Hematopoietic multipotent progenitor cell treated with erythropoietin and hydrocortisone succinate and interleukin-3 and kit ligand, for 15 days (in vitro differentiated cells): ENCODE measurements at regions not wholly inside any gene's neighbourhood (a gene's known extent, or its start where the extent isn't known, plus 50 kb on each side); places are given as distances from the start of the nearest gene placed in this dataset.

Experiments used
- DNase-seq: peaks from one replicate; pipeline ENCODE4 v3.0.0-alpha.2; 2015; ENCODE audit warnings: low spot score

DNA sequence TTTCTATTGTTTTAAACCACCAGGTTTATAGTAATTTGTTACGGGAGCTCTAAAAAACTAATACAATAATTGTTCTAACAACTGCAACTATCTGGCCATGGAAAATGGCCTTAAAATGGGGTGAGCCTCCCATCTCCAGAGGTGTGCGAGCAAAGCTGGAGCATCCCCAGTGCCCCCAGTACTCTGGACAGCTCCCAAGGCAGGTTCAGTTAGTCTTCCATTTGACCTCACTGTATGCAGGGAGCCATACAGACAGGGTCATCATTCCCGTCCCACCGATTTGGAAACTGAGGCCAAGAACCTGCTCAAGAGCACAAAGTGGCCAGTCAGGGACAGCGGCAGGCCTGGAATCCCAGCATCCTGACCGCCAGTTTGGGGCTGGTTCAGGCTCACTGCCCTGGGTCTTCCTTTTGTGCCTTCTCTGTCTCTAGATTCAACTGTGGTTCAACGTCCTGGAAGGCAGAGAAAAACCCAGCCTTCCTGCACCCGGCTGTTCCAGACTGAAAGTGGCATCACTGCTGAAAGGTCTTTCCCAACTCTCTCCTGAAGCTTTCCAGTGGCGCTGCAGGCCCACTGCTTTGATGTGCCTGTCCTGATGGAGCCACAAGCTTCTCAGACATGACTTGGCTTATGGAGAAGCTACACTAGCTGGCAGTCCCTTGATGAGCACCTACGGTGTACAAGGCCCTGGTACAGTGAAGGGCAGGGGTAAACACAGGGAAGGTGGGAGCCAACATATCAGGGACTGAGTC is 76.6 kb upstream of the LINGO1 start:
- DNase-seq, result no peak

DNA sequence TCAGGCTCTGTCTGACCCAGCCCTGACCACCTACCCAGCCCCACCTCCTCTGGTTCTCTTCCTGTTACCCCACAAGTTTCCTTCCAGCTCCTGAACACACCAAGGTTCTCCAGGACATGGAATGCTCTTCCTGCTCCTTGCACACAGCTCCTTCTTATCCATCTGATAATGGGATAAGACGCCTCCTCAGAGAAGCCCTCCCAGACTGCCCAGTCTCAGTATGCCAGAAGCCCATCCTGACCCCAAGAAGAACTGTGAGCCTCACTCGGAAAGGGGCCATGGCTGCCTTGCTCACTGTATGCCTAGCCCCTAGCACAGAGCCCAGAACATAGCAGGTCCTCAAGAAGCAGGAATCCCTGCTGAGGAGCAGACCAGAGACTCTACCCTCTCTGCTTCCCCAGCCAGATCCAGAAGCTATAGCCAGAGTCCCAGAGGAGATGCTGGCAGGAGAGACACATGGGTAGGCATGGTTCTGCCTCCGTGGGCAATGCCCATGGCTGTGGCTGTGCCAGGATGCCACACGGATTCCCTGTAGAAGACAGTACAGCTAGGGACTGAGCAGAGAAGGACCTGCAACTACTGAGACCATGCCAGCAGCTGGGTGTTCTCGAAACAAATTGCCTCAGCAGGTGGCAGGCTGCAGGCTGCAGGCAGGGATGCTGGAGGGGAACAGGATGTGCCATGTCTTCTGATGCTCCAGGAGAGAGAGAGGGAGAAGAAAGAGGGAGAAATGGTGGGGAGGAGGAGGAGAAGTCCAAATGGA is 74.0 kb upstream of the LINGO1 start:
- DNase-seq, result no peak

DNA sequence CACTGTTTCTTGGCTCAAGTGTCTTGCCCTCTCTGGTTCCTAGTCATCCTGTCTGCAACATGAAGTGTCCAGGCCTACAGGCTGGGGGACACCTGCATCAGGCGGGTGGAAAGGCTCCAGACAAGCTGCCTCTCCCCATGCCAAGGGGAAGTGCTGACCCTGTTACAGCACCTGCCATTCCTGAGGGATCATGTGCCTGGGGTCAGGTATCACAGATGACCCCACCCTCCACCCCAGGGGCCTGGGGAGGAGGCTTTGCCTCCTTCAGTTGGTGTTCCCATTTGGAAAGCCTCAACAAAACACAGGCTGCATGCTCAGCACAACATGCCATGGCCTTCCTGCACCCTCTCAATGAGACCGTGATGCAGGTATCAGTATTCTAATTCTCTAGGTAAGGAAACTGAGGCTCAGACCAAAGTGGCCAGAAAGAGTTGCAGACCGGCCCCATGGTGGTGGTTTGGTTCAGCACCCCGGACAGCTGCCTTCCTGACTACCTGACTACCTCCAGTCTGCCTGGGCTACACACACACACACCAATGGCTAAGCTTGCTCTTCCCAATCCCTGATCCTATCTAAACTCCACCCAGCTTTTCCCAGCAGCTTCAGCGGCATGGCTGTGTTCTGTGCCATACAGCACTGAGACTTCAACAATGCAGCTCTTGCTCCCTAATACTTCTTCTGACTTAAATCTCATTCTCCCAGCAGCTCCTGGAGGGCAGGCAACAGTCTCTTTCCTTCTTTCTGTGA is 69.7 kb upstream of the LINGO1 start:
- DNase-seq, result no peak

DNA sequence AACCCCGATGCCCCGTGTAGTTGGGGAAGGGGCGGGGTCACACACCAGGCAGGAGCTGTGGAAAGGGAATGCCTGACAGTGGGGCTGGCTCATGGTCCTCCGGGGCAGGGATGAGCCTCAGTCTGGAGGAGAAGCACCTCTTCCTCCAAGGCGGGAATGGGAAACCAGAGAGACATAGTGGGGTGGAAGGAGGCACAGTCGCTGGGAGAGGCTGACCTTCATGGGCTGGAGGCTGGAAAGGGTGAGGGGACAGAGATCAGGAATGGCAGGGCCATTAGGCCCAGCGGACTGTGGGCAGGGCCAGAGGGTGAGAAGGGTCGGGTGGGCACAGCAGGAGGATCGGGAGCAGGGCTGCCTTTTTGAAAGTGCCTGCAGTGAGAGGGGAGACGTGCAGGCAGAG is 65.8 kb upstream of the LINGO1 start:
- DNase-seq, result no peak

DNA sequence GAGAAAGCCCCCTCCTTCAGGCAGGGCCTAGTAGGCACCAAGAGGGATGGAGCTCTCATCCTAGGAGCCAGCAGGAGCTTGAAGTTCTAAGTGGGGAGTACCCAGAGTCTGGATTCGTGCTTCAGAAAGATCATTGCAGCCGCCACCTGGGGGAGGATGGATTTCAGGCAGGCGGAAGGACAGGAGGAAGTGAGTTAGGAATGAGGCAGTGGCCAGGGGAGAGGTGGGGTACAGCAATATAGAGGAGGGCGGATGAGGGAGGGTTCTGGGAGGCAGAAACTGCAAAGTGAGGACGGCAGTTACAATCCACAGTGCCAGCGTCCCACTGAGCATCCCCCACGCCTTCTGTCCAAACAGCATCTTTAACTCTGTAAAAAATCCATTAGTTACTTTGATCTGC is 65.2 kb upstream of the LINGO1 start:
- no peak for DNase-seq

DNA sequence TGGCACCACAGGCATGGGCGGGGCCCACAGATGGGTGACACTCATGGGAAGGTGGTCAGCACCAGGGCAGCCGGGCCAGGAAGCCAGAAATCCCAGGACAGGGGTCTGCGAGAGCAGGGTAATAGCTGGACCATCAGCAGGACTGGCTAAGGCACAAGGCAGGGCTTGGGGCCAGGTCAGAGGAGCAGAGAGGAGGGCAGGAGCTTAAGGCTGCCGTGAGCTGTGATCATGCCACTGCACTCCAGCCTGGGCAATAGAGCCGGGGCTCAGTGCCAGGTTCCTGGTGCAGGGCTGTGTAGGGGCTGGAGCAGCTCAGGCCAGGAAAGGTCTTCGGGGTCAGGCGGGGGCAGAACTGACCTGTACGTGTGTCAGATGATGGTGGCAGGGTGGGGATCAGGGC is 64.2 kb upstream of the LINGO1 start:
- DNase-seq, result no peak

DNA sequence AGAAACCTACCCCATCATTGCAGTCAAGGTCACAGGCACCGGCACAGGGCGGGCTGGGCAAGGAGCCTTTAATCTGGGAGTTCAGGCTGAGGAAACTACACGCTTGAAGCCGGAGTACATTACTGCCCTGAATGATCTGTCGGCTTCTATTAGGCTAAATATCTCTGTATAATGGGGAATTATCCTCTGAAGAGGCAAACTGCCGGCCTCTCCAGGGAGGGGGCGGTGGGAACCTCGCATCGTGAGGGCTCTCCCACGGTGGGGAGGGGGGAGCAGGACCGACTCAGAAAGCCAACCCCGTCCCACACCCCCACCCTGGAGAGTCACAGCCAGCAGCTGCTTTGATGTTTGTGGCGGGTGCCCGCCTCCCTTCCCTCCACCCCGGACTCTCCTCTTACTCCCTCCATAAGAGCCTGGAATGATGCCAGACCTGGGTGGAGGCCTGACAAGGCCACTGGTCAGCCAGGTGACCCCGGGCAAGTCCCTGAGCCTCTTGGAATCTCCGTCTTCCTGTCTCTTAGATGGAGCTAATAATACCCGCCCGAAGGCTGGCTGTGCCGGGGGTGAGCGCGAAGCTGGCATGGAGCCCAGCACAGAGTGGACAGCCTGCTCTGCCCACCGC is 63.4 kb upstream of the LINGO1 start:
- DNase-seq, result no peak

DNA sequence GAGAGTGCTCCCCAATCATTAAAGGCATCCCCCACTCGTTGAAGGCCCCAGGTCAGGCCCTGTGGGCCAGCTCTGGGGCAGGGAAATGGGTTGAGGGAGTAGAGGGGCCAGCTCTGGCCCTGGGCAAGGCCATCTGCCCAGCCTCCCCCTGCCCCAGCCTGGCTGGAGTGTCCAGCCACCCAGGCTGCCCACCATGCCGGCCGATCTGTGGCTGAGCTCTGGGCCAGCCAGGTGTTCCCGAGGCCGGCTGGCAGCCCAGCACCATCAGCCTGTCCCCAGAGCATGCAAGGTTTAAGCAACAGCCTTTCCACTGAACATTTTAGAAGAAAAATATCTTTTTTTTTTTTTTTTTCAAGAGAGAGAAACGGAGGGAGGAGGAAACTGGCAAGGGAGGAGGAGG is 62.8 kb upstream of the LINGO1 start:
- no peak for DNase-seq

DNA sequence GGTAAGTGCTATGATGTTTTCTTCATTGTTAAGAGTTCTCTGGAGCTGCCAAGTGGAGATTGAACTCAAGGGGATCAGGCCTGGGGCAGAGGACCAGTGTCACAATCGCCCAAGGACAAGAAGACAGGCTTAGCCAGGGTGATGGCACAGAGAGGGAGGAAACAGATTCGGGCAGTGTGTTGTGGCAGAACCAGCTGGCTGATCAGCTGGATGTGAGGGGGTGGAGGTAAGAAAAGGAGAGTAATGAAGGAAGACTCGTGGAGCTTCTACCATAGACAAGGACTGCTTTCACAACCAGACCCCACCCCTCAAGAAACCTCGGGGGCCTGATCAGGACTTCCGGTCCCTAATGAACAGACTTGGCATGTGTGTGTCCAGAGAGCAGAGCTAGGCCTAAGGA is 60.9 kb upstream of the LINGO1 start:
- no peak for DNase-seq

DNA sequence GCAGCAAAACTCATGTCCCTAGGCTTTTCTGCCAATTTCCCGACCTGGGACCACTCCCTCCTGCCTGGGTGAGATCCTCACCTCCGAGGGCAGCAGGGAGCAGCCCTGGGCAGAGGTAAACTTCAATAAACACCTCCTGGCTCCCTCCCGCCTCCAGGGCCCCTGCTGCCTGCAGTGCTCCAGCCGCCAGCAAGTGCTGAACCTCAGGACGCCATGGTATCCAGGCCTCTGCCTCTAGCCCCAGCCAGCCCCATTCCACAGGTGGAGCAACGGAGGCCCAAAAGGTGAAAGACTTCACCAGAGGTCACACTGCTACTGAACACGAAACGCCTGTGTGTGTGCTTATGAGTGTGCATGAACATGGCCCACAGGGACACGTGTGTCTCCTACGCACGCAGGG is 59.9 kb upstream of the LINGO1 start:
- DNase-seq, result no peak

DNA sequence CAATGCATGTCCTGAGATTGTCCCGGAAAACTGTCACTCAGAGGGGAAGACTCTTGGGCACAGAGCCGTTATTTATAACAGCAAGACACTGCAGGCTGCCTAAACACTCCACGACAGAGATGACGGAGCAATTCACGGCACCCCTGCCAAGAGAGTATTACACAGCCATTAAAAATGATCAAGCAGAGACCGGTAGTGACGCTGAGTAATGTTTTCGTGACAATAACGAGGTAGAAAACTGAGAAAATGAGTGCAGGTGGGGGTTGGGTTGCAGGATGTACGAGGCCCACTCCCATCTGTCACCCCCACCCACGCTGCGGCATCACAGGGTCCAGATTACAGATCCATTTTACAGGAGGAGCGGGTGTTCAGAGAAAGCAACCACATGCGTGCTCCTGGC is 58.9 kb upstream of the LINGO1 start:
- no peak for DNase-seq

DNA sequence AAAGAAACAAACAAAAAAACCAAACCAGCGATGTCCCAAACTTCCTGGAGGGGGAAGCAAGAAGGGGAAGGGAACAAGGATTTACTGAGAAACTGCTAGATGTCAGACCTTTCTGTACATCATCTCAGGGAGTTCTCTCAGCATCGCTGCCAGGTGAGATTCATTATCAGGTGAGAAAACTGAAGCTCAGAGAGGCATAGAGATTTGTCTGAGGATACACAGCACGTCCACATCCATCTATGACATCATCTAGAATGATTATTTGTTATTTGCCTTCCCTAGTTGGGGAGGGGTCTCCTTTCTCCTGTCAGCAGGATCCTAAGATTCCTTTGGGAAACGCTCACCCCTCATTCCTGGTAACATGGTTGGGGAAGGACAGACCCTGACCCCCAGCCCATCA is 57.1 kb upstream of the LINGO1 start:
- no peak for DNase-seq

DNA sequence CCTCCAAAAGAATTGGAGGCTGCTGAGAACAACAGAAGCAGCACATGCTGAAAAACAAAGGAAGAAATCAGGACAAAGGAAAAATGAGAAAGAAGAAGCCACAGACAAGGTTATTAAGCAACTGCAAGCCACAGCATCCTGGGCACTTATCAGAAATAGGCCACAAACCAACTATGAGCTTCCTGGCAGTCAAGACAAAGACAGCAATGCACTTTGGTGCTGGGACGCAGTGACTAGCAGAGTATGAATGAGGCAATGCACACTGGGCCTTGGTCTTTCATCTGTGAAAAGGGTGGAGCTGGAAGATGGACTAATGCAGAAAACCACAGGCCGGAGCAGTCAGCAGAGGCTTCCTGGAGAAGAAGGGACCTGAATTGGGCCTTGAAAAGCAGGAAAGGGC is 56.0 kb upstream of the LINGO1 start:
- DNase-seq, result no peak

DNA sequence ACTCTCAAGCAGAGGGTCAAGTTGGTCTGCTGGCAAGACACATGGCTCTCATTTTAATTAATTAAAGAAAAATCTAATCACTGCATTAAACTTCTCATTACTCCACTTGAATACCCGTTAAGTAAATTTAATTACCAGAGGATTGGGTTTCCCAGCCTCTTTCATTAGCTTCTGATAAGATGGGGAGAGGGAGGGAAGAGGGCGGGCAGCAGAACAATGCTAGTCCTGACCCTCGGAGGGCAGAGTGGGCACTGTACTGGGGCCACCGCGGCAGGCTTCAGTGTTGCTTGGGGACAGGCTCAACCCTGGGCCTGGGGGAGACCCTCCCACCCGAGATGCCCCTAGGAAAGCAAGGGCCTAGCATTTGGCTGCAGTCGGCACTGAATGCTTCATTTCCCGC is 55.6 kb upstream of the LINGO1 start:
- DNase-seq, result no peak

DNA sequence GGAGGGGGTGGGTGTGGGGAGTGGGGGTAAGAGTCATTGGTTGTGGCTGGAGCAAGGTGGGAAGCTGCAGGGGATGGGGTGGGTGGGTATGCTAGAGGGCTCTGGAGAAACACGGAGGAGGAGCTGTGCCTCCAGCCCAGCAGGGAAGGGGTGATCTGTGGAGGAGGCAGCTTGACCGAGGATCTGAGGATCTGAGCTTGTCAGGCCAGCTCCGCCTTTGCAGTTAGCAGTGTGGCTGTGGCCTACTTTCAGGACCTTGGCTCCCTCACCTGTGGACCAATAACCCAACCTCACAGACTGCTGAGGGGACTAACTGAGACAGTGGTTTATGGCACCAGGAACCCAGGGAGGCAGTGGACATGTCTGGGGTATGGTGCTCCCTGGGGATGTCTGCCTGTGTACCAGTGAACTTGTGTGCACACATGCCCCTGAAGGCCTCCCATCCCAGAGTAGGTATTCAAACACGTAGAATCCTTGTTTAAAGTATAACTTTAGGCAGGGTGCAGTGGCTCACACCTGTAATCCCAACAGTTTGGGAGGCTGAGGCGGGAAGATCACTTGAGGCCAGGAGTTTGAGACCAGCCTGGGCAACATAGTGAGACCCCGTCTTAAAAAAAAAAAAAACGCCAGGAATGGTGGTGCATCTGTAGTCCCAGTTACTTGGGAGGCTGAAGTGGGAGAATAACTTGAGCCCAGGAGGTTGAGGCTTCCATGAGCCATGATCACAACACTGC is 52.5 kb upstream of the LINGO1 start:
- no peak for DNase-seq

DNA sequence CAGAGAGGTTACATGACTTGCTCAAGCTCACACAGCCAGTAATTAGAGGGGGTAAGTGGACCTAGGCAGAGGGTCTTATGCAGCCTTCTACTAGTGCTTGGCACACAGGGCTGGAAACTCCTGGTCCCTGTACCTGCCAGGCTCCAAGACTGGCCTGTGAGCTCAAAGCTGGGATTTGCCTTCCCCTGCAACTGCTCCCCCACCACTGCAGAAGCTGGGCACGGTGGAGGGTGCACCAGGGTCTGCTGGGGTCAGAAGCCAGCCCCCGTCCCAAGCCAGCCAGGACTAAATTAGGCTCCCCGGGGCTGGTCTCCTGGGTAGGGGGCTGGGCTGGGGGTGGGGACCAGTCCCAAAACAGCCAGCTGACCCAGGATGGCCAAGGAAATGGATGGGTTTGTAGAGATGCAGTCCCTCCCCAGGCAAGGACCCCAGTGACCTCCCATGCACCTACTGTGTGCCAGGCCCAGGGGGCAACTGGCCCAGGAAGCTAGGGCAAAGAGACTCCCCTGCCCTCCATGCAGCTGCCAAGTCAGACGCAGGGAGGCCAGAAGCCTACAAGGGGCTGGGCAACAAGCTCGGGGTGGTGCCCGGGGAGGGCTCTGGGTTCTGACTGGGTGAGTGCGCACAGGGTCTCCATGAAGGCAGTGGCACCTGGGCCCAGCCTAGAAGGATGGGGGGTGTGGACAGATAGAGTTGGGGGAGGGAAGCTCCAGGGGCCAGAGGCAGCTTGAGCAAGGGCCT is 51.8 kb upstream of the LINGO1 start:
- DNase-seq, result no peak

DNA sequence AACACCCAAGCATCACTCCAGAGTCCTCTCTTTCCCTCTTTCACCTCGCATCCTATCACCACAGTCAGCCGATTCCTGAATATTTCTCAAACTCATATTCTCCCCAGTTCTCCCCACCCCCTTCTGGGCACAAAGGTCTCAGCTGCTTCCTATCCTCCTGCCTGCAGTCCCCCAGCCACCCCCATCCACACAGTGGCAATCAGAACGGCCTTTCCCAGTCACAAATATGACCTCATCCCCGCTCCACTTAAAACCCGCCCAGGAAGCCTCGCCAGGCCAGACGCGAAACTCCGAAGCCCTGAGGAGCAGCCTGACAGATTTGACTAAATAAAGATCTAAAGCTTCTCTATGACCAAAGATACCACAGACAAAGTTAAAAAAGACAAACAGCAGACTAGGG is 49.9 kb upstream of the LINGO1 start:
- no peak for DNase-seq
